Esophagus squamous epithelium (tissue), 4 donors: ENCODE measurements at regions not wholly inside any gene's neighbourhood (a gene's known extent, or its start where the extent isn't known, plus 50 kb on each side); places are given as distances from the start of the nearest gene placed in this dataset.

Experiments used
- POLR2A ChIP-seq, 4 donors: fragments of 450-650 bp; IDR thresholded peaks; one replicate each; pipeline ENCODE4 v1.6.1; 2017; ENCODE audit warnings: antibody characterized with exemption in 4 of 4, mild to moderate bottlenecking in 4 of 4, moderate library complexity in 3 of 4
- TF ChIP-seq, protein P1 (sequence below), 6 experiments: fragments of 450-650 bp in 4 of 6; fragments of 200-600 bp in 2 of 6; sonication (generic) in 2 of 6; IDR thresholded peaks; one replicate each; pipeline ENCODE4 v1.5.1; 2016 to 2019; ENCODE audit warnings: antibody characterized with exemption in 6 of 6, mild to moderate bottlenecking in 4 of 6, moderate library complexity in 4 of 6

DNA sequence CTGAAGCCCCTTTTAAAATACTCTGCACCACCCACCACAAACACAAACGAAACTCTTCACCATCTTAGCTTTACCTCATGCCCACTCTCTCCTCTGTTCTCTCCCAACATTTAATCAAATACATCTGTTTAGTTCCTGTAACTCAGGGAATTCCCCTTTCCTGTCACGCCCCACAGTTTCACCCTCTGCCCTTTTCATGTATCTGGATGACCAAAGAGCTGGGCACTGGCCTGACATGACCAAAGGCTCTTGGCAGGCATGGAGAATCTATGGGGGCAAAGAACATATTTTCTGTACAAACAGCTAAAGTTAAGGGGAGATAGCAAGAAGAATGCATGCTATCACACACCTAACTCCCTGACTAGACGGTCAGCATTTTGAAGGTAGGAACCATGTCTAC is 270.0 kb downstream of the TBL1XR1 start:
- TF ChIP-seq, protein P1, sequence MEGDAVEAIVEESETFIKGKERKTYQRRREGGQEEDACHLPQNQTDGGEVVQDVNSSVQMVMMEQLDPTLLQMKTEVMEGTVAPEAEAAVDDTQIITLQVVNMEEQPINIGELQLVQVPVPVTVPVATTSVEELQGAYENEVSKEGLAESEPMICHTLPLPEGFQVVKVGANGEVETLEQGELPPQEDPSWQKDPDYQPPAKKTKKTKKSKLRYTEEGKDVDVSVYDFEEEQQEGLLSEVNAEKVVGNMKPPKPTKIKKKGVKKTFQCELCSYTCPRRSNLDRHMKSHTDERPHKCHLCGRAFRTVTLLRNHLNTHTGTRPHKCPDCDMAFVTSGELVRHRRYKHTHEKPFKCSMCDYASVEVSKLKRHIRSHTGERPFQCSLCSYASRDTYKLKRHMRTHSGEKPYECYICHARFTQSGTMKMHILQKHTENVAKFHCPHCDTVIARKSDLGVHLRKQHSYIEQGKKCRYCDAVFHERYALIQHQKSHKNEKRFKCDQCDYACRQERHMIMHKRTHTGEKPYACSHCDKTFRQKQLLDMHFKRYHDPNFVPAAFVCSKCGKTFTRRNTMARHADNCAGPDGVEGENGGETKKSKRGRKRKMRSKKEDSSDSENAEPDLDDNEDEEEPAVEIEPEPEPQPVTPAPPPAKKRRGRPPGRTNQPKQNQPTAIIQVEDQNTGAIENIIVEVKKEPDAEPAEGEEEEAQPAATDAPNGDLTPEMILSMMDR (IDR thresholded peaks at IDR 0.05): no peak
- TF ChIP-seq POLR2A (IDR thresholded peaks at IDR 0.05): no peak
